ENCODE measurements at regions not wholly inside any gene's neighbourhood (a gene's known extent, or its start where the extent isn't known, plus 50 kb on each side); places are given as distances from the start of the nearest gene placed in this dataset.
A peak's percentile ranks its signal among the peaks of the same experiment; 100 is the strongest.

DNA sequence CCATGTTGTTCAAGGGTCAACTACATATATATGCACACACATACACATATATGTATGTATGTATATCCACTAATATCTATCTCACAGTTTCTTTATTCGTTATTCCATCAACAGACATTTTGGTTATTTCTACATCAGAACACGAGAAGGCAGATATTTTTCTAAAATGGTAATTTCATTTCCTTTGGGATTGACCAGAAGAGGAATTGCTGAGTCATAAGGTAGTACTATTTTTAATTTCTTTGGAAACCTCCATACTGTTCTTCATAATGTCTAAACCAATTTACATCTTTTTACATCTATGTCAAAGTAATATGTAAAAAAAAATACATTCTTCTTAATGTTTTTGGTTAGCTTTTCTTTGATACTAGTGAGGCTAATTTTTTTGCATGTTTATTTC, 630.7 kb upstream of the GCFC2 start:
- Histone ChIP-seq H3K27me3 (ENCODE audit: control insufficient read depth in 1 of 2, insufficient read depth in 2 of 2, low read length in 2 of 2) (no peaks in the 10 kb centered on the region), H3K36me3 (replicated peaks in 1 of 2; ENCODE audit: control insufficient read depth in 1 of 2, insufficient read depth in 2 of 2, low read length in 2 of 2) (no peaks in the 10 kb centered on the region), H3K4me1 (ENCODE audit: insufficient read depth, low read length) (no peaks in the 10 kb centered on the region), H3K9me3 (ENCODE audit: low read length) (no peaks in the 10 kb centered on the region), H4K20me1 (ENCODE audit: insufficient read depth, low read length) (no peaks in the 10 kb centered on the region), H3K4me3 (replicated peaks in 1 of 3; ENCODE audit: insufficient read depth in 1 of 3, low read depth in 2 of 3, low read length in 3 of 3) (no peak overlapping the region), H2AFZ (ENCODE audit: low read length) (no peak overlapping the region), H3K9ac (ENCODE audit: insufficient read depth, low read depth, low read length) (no peak overlapping the region), H3K4me2 (ENCODE audit: low read depth, low read length) (no peak overlapping the region), H3K79me2 (ENCODE audit: insufficient read depth, low read length) (no peaks in the 10 kb centered on the region), H3K27ac (ENCODE audit: extremely low read length, insufficient read depth, low read length) (no peak overlapping the region)
- CTCF ChIA-PET (ENCODE audit: low intra/inter-chr PET ratio, low total read pairs), result no interaction called here
- no TSS peak for BruUV-seq (replicated peaks)
- TF ChIP-seq EEA1 (CRISPR knock-in tag; IDR thresholded peaks at IDR 0.05; ENCODE audit: borderline replicate concordance), result no peak
- TF ChIP-seq, protein P1, sequence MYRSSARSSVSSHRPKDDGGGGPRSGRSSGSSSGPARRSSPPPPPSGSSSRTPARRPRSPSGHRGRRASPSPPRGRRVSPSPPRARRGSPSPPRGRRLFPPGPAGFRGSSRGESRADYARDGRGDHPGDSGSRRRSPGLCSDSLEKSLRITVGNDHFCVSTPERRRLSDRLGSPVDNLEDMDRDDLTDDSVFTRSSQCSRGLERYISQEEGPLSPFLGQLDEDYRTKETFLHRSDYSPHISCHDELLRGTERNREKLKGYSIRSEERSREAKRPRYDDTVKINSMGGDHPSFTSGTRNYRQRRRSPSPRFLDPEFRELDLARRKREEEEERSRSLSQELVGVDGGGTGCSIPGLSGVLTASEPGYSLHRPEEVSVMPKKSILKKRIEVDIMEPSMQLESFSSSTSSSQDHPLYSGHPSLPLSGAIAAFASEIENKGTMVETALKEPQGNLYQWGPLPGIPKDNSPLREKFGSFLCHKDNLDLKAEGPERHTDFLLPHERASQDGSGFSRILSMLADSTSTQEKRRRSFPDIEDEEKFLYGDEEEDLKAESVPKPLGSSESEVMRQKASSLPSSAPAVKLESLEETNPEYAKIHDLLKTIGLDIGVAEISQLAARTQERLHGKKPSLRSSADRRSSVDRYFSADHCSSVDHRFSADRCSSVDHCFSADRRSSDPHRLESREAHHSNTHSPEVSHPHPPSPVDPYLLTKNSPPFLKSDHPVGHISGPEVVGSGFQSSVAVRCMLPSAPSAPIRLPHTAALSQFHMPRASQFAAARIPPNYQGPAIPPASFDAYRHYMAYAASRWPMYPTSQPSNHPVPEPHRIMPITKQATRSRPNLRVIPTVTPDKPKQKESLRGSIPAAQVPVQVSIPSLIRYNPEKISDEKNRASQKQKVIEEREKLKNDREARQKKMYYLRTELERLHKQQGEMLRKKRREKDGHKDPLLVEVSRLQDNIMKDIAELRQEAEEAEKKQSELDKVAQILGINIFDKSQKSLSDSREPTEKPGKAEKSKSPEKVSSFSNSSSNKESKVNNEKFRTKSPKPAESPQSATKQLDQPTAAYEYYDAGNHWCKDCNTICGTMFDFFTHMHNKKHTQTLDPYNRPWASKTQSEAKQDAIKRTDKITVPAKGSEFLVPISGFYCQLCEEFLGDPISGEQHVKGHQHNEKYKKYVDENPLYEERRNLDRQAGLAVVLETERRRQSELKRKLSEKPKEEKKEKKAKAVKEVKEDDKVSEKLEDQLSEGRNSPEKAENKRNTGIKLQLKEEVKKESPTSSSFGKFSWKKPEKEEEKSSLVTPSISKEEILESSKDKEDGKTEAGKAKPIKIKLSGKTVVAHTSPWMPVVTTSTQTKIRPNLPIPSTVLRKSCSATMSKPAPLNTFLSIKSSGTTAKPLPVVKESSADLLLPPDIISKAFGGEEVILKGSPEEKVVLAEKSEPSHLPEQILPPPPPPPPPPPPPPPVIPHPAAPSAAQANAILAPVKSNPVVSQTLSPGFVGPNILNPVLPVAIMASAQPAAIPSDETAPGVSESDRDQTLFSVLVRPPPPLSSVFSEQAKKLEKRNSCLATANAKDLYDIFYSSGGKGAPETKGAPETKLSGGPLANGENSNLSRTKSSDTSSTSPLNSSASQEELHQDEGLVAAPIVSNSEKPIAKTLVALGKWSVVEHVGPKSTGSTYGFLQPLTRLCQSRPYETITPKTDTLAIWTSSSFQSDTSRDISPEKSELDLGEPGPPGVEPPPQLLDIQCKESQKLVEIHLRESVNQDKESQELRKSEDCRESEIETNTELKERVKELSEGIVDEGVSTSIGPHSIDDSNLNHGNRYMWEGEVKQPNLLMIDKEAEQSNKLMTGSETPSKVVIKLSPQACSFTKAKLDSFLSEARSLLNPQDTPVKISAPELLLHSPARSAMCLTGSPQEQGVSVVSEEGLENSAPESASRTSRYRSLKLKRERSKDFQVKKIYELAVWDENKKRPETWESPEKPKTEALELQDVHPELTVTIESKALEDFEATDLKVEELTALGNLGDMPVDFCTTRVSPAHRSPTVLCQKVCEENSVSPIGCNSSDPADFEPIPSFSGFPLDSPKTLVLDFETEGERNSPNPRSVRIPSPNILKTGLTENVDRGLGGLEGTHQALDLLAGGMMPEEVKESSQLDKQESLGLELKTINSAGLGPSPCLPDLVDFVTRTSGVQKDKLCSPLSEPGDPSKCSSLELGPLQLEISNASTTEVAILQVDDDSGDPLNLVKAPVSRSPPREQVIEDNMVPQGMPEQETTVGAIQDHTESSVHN (CRISPR knock-in tag; IDR thresholded peaks at IDR 0.05), result no peak
- TF ChIP-seq ZNF672 (CRISPR knock-in tag; IDR thresholded peaks at IDR 0.05), result no peak
- TF ChIP-seq ZNF816 (CRISPR knock-in tag; IDR thresholded peaks at IDR 0.05; ENCODE audit: borderline replicate concordance), result no peak
- TF ChIP-seq MAFK (conservative IDR thresholded peaks at IDR 0.05 in 1 of 2, IDR thresholded peaks at IDR 0.05 in 1 of 2; ENCODE audit: low read length in 2 of 2), result peak; percentile 26 to 41; a peak in 2 of 4 replicates
- no peak for TF ChIP-seq KDM4B (CRISPR knock-in tag; IDR thresholded peaks at IDR 0.05)
- no peak for TF ChIP-seq YEATS2 (CRISPR knock-in tag; IDR thresholded peaks at IDR 0.05; ENCODE audit: borderline replicate concordance)
- peak; percentile 69 for TF ChIP-seq NFE2L2 (IDR thresholded peaks at IDR 0.05; ENCODE audit: low read length)
- 0% methylated on average over 2 of the region's 2 CpGs for WGBS (ENCODE audit: low lambda C conversion rate)
- intact Hi-C loops (cut with micrococcal nuclease; ENCODE audit: unreplicated experiment), result no loop called here
- in situ Hi-C loops (cut with HindIII; ENCODE audit: extremely low pct_ligation_motif_present, low pct_unique_long_range_greater_than_20kb), result no loop called here
- ATAC-seq (no peak), DNase-seq (ENCODE audit: low spot score) (no peak), FAIRE-seq (no peak)
- POLR2A ChIA-PET, result no interaction called here
